ENCODE measurements at regions not wholly inside any gene's neighbourhood (a gene's known extent, or its start where the extent isn't known, plus 50 kb on each side); places are given as distances from the start of the nearest gene placed in this dataset.

- no peak for FAIRE-seq
Observed at GRCh38 chr18:34075963-34076860, 148.5 kb downstream of the NOL4 start.

- no peak for FAIRE-seq
Observed at GRCh38 chr18:34061226-34061625, 163.5 kb downstream of the NOL4 start.

GRCh38 chr18:34055227-34055626 lies 169.5 kb downstream of the NOL4 start:
- FAIRE-seq: no peak

- FAIRE-seq: no peak
Observed at GRCh38 chr18:34050661-34051060, 174.1 kb downstream of the NOL4 start.

- FAIRE-seq: no peak
Observed at GRCh38 chr18:34049511-34049910, 175.2 kb downstream of the NOL4 start.

- no peak for FAIRE-seq
Observed at GRCh38 chr18:34048423-34048822, 176.3 kb downstream of the NOL4 start.

GRCh38 chr18:34042423-34043146 lies 182.1 kb downstream of the NOL4 start:
- FAIRE-seq: no peak

GRCh38 chr18:34039611-34040010 lies 185.1 kb downstream of the NOL4 start:
- FAIRE-seq: no peak

- no peak for FAIRE-seq
Observed at GRCh38 chr18:34039201-34039600, 185.5 kb downstream of the NOL4 start.

GRCh38 chr18:34038086-34038485 lies 186.6 kb downstream of the NOL4 start:
- no peak for FAIRE-seq

- no peak for FAIRE-seq
Observed at GRCh38 chr18:34033968-34034367, 190.7 kb downstream of the NOL4 start.

- no peak for FAIRE-seq
Observed at GRCh38 chr18:34031810-34032209, 192.9 kb downstream of the NOL4 start.

- FAIRE-seq: no peak
Observed at GRCh38 chr18:34028324-34028723, 196.4 kb downstream of the NOL4 start.

GRCh38 chr18:34025191-34025801 lies 199.4 kb downstream of the NOL4 start:
- FAIRE-seq: peak; percentile 68

GRCh38 chr18:34023471-34023870 lies 201.2 kb downstream of the NOL4 start:
- no peak for FAIRE-seq

GRCh38 chr18:34018336-34018735 lies 206.4 kb downstream of the NOL4 start:
- FAIRE-seq: no peak

GRCh38 chr18:34003687-34004086 lies 221.0 kb downstream of the NOL4 start:
- no peak for FAIRE-seq

GRCh38 chr18:34002130-34002529 lies 222.6 kb downstream of the NOL4 start:
- FAIRE-seq: no peak

- FAIRE-seq: no peak
Observed at GRCh38 chr18:34001376-34001775, 223.3 kb downstream of the NOL4 start.

- FAIRE-seq: no peak
Observed at GRCh38 chr18:33987206-33987605, 237.5 kb downstream of the NOL4 start.

GRCh38 chr18:33983126-33983525 lies 241.6 kb downstream of the NOL4 start:
- no peak for FAIRE-seq

- FAIRE-seq: no peak
Observed at GRCh38 chr18:33960417-33960816, 264.3 kb downstream of the NOL4 start.

GRCh38 chr18:33959609-33960008 lies 265.1 kb downstream of the NOL4 start:
- FAIRE-seq: no peak

- no peak for FAIRE-seq
Observed at GRCh38 chr18:33957707-33958106, 267.0 kb downstream of the NOL4 start.
